Esophagus squamous epithelium (tissue), 4 donors: ENCODE measurements at regions not wholly inside any gene's neighbourhood (a gene's known extent, or its start where the extent isn't known, plus 50 kb on each side); places are given as distances from the start of the nearest gene placed in this dataset.

Source experiments
- CTCF ChIP-seq, 6 experiments: fragments of 450-650 bp in 4 of 6; fragments of 200-600 bp in 2 of 6; sonication (generic) in 2 of 6; IDR thresholded peaks; one replicate each; pipeline ENCODE4 v1.5.1; 2016 to 2019; ENCODE audit warnings: antibody characterized with exemption in 6 of 6, mild to moderate bottlenecking in 4 of 6, moderate library complexity in 4 of 6
- POLR2A ChIP-seq, 4 donors: fragments of 450-650 bp; IDR thresholded peaks; one replicate each; pipeline ENCODE4 v1.6.1; 2017; ENCODE audit warnings: antibody characterized with exemption in 4 of 4, mild to moderate bottlenecking in 4 of 4, moderate library complexity in 3 of 4

GRCh38 chr9:3600672-3601071 lies 74.9 kb upstream of the RFX3 start:
- TF ChIP-seq POLR2A (IDR thresholded peaks at IDR 0.05) (no peak), CTCF (IDR thresholded peaks at IDR 0.05) (no peak)
